HepG2 (cell line): ENCODE measurements at regions not wholly inside any gene's neighbourhood (a gene's known extent, or its start where the extent isn't known, plus 50 kb on each side); places are given as distances from the start of the nearest gene placed in this dataset.

Experiments
- ATAC-seq: fragments of 200-7000 bp; cut with Tn5 transposase; 3 replicates; pipeline ENCODE4 v1.9.1; 2020; ENCODE audit warnings: mild to moderate bottlenecking, moderate library complexity
- BruUV-seq: library from RNA; stranded (reverse); fragments of 400-500 nt; replicated peaks from 2 replicates; lab custom pipeline; 2021; lab: Mats Ljungman, UMichigan
- CTCF ChIA-PET: fragments of 300-600 bp; formaldehyde crosslinking; extraction: SDS; loops from one replicate; lab custom pipeline; 2021; ENCODE audit warnings: low total read pairs, inconsistent platforms, low intra/inter-chr PET ratio; lab: Yijun Ruan, JAX
- POLR2A ChIA-PET: fragments of 350-600 bp; sonication (Branson Sonifier 250); formaldehyde crosslinking; loops from one replicate; lab custom pipeline; 2020; ENCODE audit warnings: antibody characterized with exemption, inconsistent platforms; lab: Yijun Ruan, JAX
- DNase-seq: peaks from one replicate; pipeline ENCODE4 v3.0.0-alpha.2; 2015; ENCODE audit warnings: low spot score
- FAIRE-seq: peaks from 3 replicates; lab custom pipeline; 2011; peaks lifted over from hg19 to GRCh38; lab: Jason Lieb, UNC
- H2AFZ ChIP-seq: one replicate; pipeline ENCODE4 v1.6.1; 2011; ENCODE audit warnings: low read length, inconsistent platforms
- H3K27ac ChIP-seq: fragments of 300-600 bp; 3 replicates; pipeline ENCODE4 v1.8.0; 2011; ENCODE audit warnings: mixed run types, mild to moderate bottlenecking, mixed read lengths, low read length, inconsistent platforms; ENCODE audit not compliant: insufficient read depth; ENCODE audit errors: extremely low read length
- H3K27me3 ChIP-seq, 2 experiments: fragments of 200-600 bp in 1 of 2; 2 replicates in 1 of 2; 3 replicates in 1 of 2; pipeline versions ENCODE4 v1.6.0 to v1.8.0; 2011; ENCODE audit warnings: low read length in 2 of 2, mild to moderate bottlenecking in 2 of 2, moderate library complexity in 2 of 2, inconsistent platforms in 1 of 2; ENCODE audit not compliant: insufficient read depth in 2 of 2, control insufficient read depth in 1 of 2
- H3K36me3 ChIP-seq, 2 experiments: fragments of 200-600 bp in 1 of 2; replicated peaks in 1 of 2; 2 replicates in 1 of 2; 3 replicates in 1 of 2; pipeline versions ENCODE4 v1.5.1 to v1.8.0; 2011; ENCODE audit warnings: low read length in 2 of 2, inconsistent platforms in 1 of 2; ENCODE audit not compliant: insufficient read depth in 2 of 2, control insufficient read depth in 1 of 2
- H3K4me1 ChIP-seq: 2 replicates; pipeline ENCODE4 v1.5.1; 2012; ENCODE audit warnings: low read length, inconsistent platforms; ENCODE audit not compliant: insufficient read depth
- H3K4me2 ChIP-seq: 2 replicates; pipeline ENCODE4 v1.6.0; 2011; ENCODE audit warnings: low read depth, low read length, inconsistent platforms
- H3K4me3 ChIP-seq, 3 experiments: fragments of 200-600 bp in 1 of 3; sonication (generic), shearing (Covaris generic) in 1 of 3; replicated peaks in 1 of 3; 2 replicates each; pipeline ENCODE4 v1.5.1; 2011 to 2016; ENCODE audit warnings: low read length in 3 of 3, inconsistent platforms in 2 of 3, low read depth in 2 of 3, mild to moderate bottlenecking in 2 of 3, control low read depth in 1 of 3, mixed read lengths in 1 of 3; ENCODE audit not compliant: insufficient read depth in 1 of 3
- H3K79me2 ChIP-seq: one replicate; pipeline ENCODE4 v1.6.1; 2011; ENCODE audit warnings: low read length, inconsistent platforms; ENCODE audit not compliant: insufficient read depth
- H3K9ac ChIP-seq: 2 replicates; pipeline ENCODE4 v1.6.0; 2011; ENCODE audit warnings: mild to moderate bottlenecking, low read depth, low read length, inconsistent platforms; ENCODE audit not compliant: insufficient read depth
- H3K9me3 ChIP-seq: 2 replicates; pipeline ENCODE4 v1.5.1; 2012; ENCODE audit warnings: mild to moderate bottlenecking, low read length
- H4K20me1 ChIP-seq: 2 replicates; pipeline ENCODE4 v1.6.0; 2011; ENCODE audit warnings: inconsistent platforms, mild to moderate bottlenecking, low read length, moderate library complexity; ENCODE audit not compliant: insufficient read depth
- ARID4A ChIP-seq: sonication (generic); formaldehyde crosslinking; IDR thresholded peaks from 2 replicates; pipeline ENCODE4 v1.5.0; 2020; ENCODE audit warnings: mild to moderate bottlenecking, missing genetic modification reagents, borderline replicate concordance
- FLYWCH1 ChIP-seq: sonication (generic); formaldehyde crosslinking; IDR thresholded peaks from 2 replicates; pipeline ENCODE4 v1.8.1; 2023; ENCODE audit warnings: mild to moderate bottlenecking, missing genetic modification reagents
- IKZF5 ChIP-seq: IDR thresholded peaks from 2 replicates; pipeline ENCODE4 v1.6.1; 2018; ENCODE audit warnings: missing genetic modification reagents, mild to moderate bottlenecking, missing compliant biosample characterization
- IRF2 ChIP-seq: IDR thresholded peaks from 2 replicates; pipeline ENCODE4 v1.6.1; 2018; ENCODE audit warnings: missing genetic modification reagents, missing compliant biosample characterization
- KDM5B ChIP-seq: sonication (generic); formaldehyde crosslinking; IDR thresholded peaks from 2 replicates; pipeline ENCODE4 v1.4.0; 2020; ENCODE audit warnings: missing genetic modification reagents, mild to moderate bottlenecking, borderline replicate concordance
- LBX2 ChIP-seq: sonication (generic); formaldehyde crosslinking; IDR thresholded peaks from 2 replicates; pipeline ENCODE4 v1.5.0; 2020; ENCODE audit warnings: missing genetic modification reagents, mild to moderate bottlenecking, borderline replicate concordance
- PLSCR1 ChIP-seq: sonication (generic); formaldehyde crosslinking; IDR thresholded peaks from 2 replicates; pipeline ENCODE4 v1.5.0; 2020; ENCODE audit warnings: missing genetic modification reagents, mild to moderate bottlenecking, borderline replicate concordance
- RARA ChIP-seq: IDR thresholded peaks from 2 replicates; pipeline ENCODE4 v1.6.1; 2016; ENCODE audit warnings: missing genetic modification reagents, missing compliant biosample characterization
- YEATS4 ChIP-seq: sonication (generic); formaldehyde crosslinking; IDR thresholded peaks from 2 replicates; pipeline ENCODE4 v1.4.0; 2020; ENCODE audit warnings: missing genetic modification reagents, borderline replicate concordance
- ZFP82 ChIP-seq: sonication (generic); formaldehyde crosslinking; IDR thresholded peaks from 2 replicates; pipeline ENCODE4 v1.5.1; 2020; ENCODE audit warnings: mild to moderate bottlenecking, missing genetic modification reagents, borderline replicate concordance
- ZNF501 ChIP-seq: sonication (generic); formaldehyde crosslinking; IDR thresholded peaks from 2 replicates; pipeline ENCODE4 v1.5.1; 2020; ENCODE audit warnings: mild to moderate bottlenecking, moderate library complexity, missing genetic modification reagents
- WGBS: methylation state at CpG from one replicate; pipeline ENCODE4 v1.1.6; 2017; ENCODE audit warnings: low lambda C conversion rate; 5-methylcytosine and 5-hydroxymethylcytosine counted together
- in situ Hi-C: cut with HindIII; loops from 2 replicates; pipeline ENCODE4 v1.10.0; 2017; ENCODE audit warnings: low pct_unique_long_range_greater_than_20kb; ENCODE audit not compliant: extremely low pct_ligation_motif_present
- intact Hi-C: fragments of 100-400 bp; cut with micrococcal nuclease; formaldehyde crosslinking; loops from one replicate; pipeline ENCODE4 v1.10.0; 2022; ENCODE audit not compliant: unreplicated experiment

- TF ChIP-seq YEATS4 (CRISPR knock-in tag) (no peak), ARID4A (CRISPR knock-in tag) (no peak), LBX2 (no peak), IKZF5 (CRISPR knock-in tag) (no peak), ZFP82 (CRISPR knock-in tag) (no peak)
- TF ChIP-seq, all 625 proteins: peak for 0
Observed at GRCh38 chr5:117692606-117693005, 1118.0 kb upstream of the SEMA6A start (continued).

- no TSS peak for BruUV-seq
- H3K36me3 ChIP-seq: no peaks in the 10 kb centered on the region
- no peak for TF ChIP-seq KDM5B (CRISPR knock-in tag)
- TF ChIP-seq FLYWCH1 (CRISPR knock-in tag): no peak
- TF ChIP-seq RARA (CRISPR knock-in tag): no peak
- TF ChIP-seq IRF2 (CRISPR knock-in tag): no peak
- no peak for TF ChIP-seq ZNF501
- no peak for TF ChIP-seq PLSCR1 (CRISPR knock-in tag)
- no peak overlapping the region for H3K4me3 ChIP-seq
- H3K27ac ChIP-seq: no peak overlapping the region
- no peak overlapping the region for H3K9ac ChIP-seq
- H3K79me2 ChIP-seq: no peaks in the 10 kb centered on the region
- ATAC-seq: no peak
- H3K9me3 ChIP-seq: no peaks in the 10 kb centered on the region
- H3K4me2 ChIP-seq: no peak overlapping the region
- POLR2A ChIA-PET: no interaction called here
- DNase-seq: no peak
- no peaks in the 10 kb centered on the region for H3K27me3 ChIP-seq
- CTCF ChIA-PET: no interaction called here
- no peak for FAIRE-seq
- H2AFZ ChIP-seq: no peak overlapping the region
- intact Hi-C loops: no loop called here
- WGBS: 3% methylated on average over 5 of the region's 5 CpGs
- H3K4me1 ChIP-seq: no peaks in the 10 kb centered on the region
- no peaks in the 10 kb centered on the region for H4K20me1 ChIP-seq
- in situ Hi-C loops: no loop called here
Observed at GRCh38 chr5:117691081-117691870, 1116.7 kb upstream of the SEMA6A start.
